ENCODE measurements at regions not wholly inside any gene's neighbourhood (a gene's known extent, or its start where the extent isn't known, plus 50 kb on each side); places are given as distances from the start of the nearest gene placed in this dataset.
"Not testable (repeated sequence)": the region's sequence is repeated elsewhere in the genome, so short reads cannot be mapped to it uniquely, and the experiment has no call there.

GRCh38 chr4:13763707-13764106 is 136.2 kb upstream of the BOD1L1 start:
- no peak for DNase-seq

GRCh38 chr4:13765539-13765938 is 138.0 kb upstream of the BOD1L1 start:
- DNase-seq: no peak

GRCh38 chr4:13766761-13767540 is 139.4 kb upstream of the BOD1L1 start:
- peak; percentile 86 for DNase-seq

- no peak for DNase-seq
These were observed 149.8 kb upstream of the BOD1L1 start for GRCh38 chr4:13777341-13777740.

GRCh38 chr4:13778367-13778766 is 150.8 kb upstream of the BOD1L1 start:
- no peak for DNase-seq

- no peak for DNase-seq
These were observed 154.7 kb upstream of the BOD1L1 start for GRCh38 chr4:13782231-13782630.

GRCh38 chr4:13783800-13784411 is 156.4 kb upstream of the BOD1L1 start:
- no peak for DNase-seq

GRCh38 chr4:13793020-13793710 is 165.6 kb upstream of the BOD1L1 start:
- DNase-seq: no peak

GRCh38 chr4:13794819-13795565 is 167.5 kb upstream of the BOD1L1 start:
- DNase-seq: no peak

- DNase-seq: no peak
These were observed 169.5 kb upstream of the BOD1L1 start for GRCh38 chr4:13797061-13797460.

- DNase-seq: no peak
These were observed 187.7 kb upstream of the BOD1L1 start for GRCh38 chr4:13815231-13815630.

GRCh38 chr4:13816472-13816871 is 188.9 kb upstream of the BOD1L1 start:
- DNase-seq: no peak

- DNase-seq: no peak
These were observed 194.0 kb upstream of the BOD1L1 start for GRCh38 chr4:13821522-13821921.

- not testable (repeated sequence) for DNase-seq
These were observed 198.3 kb upstream of the BOD1L1 start for GRCh38 chr4:13825822-13826221.

- no peak for DNase-seq
These were observed 201.9 kb upstream of the BOD1L1 start for GRCh38 chr4:13829457-13829856.

- DNase-seq: no peak
These were observed 202.9 kb upstream of the BOD1L1 start for GRCh38 chr4:13830449-13830848.

GRCh38 chr4:13833171-13833804 is 205.8 kb upstream of the BOD1L1 start:
- no peak for DNase-seq

GRCh38 chr4:13836946-13837912 is 209.7 kb upstream of the BOD1L1 start:
- DNase-seq: no peak

- no peak for DNase-seq
These were observed 213.1 kb upstream of the BOD1L1 start for GRCh38 chr4:13840502-13841190.

- no peak for DNase-seq
These were observed 217.2 kb upstream of the BOD1L1 start for GRCh38 chr4:13844740-13845139.

GRCh38 chr4:13849778-13850177 is 222.3 kb upstream of the BOD1L1 start:
- DNase-seq: no peak
